Fibroblast of skin of left quadriceps (primary cell): ENCODE measurements at regions not wholly inside any gene's neighbourhood (a gene's known extent, or its start where the extent isn't known, plus 50 kb on each side); places are given as distances from the start of the nearest gene placed in this dataset.
A peak's percentile ranks its signal among the peaks of the same experiment; 100 is the strongest.

Source experiments
- DNase-seq, 2 experiments: peaks; one replicate each; pipeline ENCODE4 v3.0.0-alpha.2; 2013; ENCODE audit warnings: low read depth in 2 of 2

DNA sequence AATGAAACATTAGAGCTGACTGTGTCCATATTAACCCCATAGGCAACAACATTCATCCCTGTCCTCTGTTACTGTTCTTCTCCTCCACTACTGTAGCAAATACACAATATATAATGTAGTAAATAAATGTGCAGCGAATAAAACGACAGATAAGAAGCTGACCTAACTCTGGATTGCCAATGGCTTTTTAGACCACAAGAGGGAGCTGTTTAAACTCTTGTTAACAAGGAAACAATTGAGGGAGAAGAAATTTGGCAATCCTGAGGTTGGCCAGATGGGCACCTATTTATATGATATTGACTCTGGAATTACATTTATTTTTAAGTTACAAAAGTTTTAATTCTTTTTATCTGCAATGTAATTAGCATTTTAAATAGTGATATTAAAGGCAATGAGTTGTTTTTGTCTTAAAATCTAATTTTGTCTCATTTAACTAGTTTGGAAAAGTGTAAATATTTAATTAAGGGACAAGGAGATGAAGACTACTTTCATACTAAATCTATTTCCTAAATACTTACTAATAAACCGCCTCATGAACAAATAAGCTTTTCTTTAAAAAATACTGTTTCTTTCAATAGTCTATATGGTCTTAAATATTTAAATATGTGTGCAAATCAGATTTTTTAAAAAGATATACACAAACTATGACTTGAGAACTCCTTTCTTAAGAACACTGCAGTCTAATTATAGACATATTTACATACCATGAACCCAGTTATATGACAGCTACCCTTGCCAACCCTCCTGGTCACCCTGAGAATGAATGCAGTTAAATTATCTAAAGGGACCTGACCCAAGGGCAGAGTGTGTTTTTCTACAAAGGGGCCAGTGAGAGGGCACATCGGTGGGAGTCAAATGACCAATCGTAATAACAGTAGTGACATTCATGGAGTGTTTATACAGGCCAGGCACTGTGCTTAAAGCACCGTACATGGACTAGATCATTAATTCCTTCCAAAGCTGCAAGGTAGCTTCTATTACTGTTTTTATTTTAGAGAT lies 52.9 kb upstream of the HPF1 start:
- peak; percentile 54 to 60 for DNase-seq

DNA sequence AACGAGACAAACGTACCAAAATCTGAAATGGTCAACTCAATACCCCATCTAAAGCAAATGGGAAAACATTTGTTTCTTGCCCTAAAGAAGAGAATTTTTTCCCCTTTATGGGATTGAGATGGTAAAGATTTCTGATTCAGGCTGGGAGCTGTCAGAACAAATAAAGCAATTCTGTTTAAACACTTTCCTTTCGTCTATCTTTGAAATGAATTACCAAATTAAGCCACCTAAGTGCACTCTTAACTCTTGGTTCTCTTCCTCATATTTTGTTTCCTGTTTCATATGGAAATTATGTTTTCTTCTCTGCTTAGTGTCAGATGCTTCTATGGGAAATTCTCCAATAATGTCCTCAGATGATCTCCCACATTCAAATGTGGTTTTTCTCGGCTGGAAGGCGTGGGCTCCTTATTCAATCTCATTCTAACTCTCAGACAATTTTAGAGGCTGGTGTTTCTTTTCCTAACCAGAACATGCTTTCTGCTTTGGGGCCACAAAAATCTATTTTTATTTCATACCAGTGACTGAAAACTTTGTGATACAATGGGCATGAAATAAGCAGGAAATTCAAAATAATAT lies 50.3 kb upstream of the HPF1 start:
- no peak for DNase-seq
